Fibroblast of lung (primary cell): ENCODE measurements at regions not wholly inside any gene's neighbourhood (a gene's known extent, or its start where the extent isn't known, plus 50 kb on each side); places are given as distances from the start of the nearest gene placed in this dataset.

Experiments
- DNase-seq, 2 donors: peaks; one replicate each; pipeline versions ENCODE4 v3.0.0 to v3.0.0-alpha.2; 2010; ENCODE audit warnings: low read depth in 2 of 2
- H2AFZ ChIP-seq: 2 replicates; pipeline ENCODE4 v1.5.1; 2012; ENCODE audit warnings: low read length, control low read depth, inconsistent platforms
- H3K27ac ChIP-seq: 2 replicates; pipeline ENCODE4 v1.5.1; 2011; ENCODE audit warnings: low read length, control low read depth; ENCODE audit not compliant: insufficient read depth
- H3K27me3 ChIP-seq: 2 replicates; pipeline ENCODE4 v1.5.1; 2011; ENCODE audit warnings: mild to moderate bottlenecking, low read length; ENCODE audit not compliant: control insufficient read depth, insufficient read depth
- H3K36me3 ChIP-seq: 2 replicates; pipeline ENCODE4 v1.5.1; 2011; ENCODE audit warnings: low read length; ENCODE audit not compliant: control insufficient read depth, insufficient read depth
- H3K4me1 ChIP-seq: 2 replicates; pipeline ENCODE4 v1.5.1; 2011; ENCODE audit warnings: low read length; ENCODE audit not compliant: control insufficient read depth, insufficient read depth; ENCODE audit errors: extremely low read depth
- H3K4me2 ChIP-seq: 2 replicates; pipeline ENCODE4 v1.5.1; 2011; ENCODE audit warnings: low read length, control low read depth; ENCODE audit not compliant: insufficient read depth; ENCODE audit errors: extremely low read depth
- H3K4me3 ChIP-seq, 4 experiments: fragments of 200-600 bp in 1 of 4; sonication (generic) in 1 of 4; replicated peaks in 1 of 4; 2 replicates each; pipeline ENCODE4 v1.5.1; 2011 to 2016; ENCODE audit warnings: low read length in 4 of 4, low read depth in 3 of 4, mild to moderate bottlenecking in 3 of 4, control low read depth in 2 of 4, inconsistent platforms in 1 of 4, mixed read lengths in 1 of 4; ENCODE audit not compliant: insufficient read depth in 1 of 4; ENCODE audit errors: control extremely low read depth in 1 of 4
- H3K79me2 ChIP-seq: 2 replicates; pipeline ENCODE4 v1.5.1; 2012; ENCODE audit warnings: mild to moderate bottlenecking, low read length, inconsistent platforms; ENCODE audit not compliant: control insufficient read depth, insufficient read depth
- H3K9ac ChIP-seq: 2 replicates; pipeline ENCODE4 v1.5.1; 2011; ENCODE audit warnings: mild to moderate bottlenecking, low read length, control low read depth; ENCODE audit not compliant: insufficient read depth
- H3K9me3 ChIP-seq: 2 replicates; pipeline ENCODE4 v1.5.1; 2012; ENCODE audit warnings: low read depth, low read length; ENCODE audit not compliant: control insufficient read depth, insufficient read depth
- H4K20me1 ChIP-seq: 2 replicates; pipeline ENCODE4 v1.5.1; 2011; ENCODE audit warnings: low read length; ENCODE audit not compliant: control insufficient read depth, insufficient read depth; ENCODE audit errors: extremely low read depth
- EZH2 ChIP-seq: IDR thresholded peaks from 2 replicates; pipeline ENCODE4 v1.5.1; 2012; ENCODE audit warnings: low read length, control low read depth, mild to moderate bottlenecking; ENCODE audit errors: missing control alignments
- TF ChIP-seq, protein P1 (sequence below), 2 donors: IDR thresholded peaks in 1 of 2; conservative IDR thresholded peaks in 1 of 2; 1 replicate in 1 of 2; 2 replicates in 1 of 2; pipeline ENCODE4 v1.5.1; 2011 to 2012; ENCODE audit warnings: low read length in 2 of 2, control low read depth in 1 of 2, inconsistent platforms in 1 of 2, low read depth in 1 of 2, mild to moderate bottlenecking in 1 of 2

DNA sequence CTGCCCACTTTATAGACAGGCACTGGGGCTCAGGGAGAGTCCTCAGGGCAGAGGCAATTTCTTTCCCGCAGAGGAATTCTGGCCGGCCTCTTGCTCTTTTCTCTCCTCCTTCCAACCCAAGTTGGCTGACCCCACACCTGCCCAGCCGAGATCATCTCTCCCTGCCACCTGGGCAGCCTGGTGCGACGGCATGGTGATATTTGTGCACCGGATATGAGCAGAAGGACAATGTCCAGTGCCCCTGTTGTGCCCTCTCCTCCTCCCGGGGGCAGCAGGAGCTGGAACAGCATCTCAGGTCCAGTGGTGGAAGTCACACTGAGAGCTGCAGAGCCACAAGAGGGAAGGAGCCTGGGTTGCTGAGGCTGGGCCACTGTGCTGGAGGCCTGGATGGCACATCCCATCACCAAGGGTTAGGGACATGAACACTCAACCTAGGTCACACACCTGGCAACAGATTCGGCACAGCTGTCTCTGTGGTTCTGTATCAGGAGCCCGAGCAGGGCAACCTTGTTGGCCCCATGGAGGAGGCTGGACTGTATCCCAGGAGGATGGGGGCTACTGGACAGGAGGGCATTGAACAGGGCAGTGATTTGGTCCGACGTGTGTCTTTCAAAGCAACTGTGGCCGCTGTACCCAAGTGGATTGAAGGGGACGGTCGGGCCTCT lies 57.7 kb upstream of the DIO3 start:
- TF ChIP-seq, protein P1, sequence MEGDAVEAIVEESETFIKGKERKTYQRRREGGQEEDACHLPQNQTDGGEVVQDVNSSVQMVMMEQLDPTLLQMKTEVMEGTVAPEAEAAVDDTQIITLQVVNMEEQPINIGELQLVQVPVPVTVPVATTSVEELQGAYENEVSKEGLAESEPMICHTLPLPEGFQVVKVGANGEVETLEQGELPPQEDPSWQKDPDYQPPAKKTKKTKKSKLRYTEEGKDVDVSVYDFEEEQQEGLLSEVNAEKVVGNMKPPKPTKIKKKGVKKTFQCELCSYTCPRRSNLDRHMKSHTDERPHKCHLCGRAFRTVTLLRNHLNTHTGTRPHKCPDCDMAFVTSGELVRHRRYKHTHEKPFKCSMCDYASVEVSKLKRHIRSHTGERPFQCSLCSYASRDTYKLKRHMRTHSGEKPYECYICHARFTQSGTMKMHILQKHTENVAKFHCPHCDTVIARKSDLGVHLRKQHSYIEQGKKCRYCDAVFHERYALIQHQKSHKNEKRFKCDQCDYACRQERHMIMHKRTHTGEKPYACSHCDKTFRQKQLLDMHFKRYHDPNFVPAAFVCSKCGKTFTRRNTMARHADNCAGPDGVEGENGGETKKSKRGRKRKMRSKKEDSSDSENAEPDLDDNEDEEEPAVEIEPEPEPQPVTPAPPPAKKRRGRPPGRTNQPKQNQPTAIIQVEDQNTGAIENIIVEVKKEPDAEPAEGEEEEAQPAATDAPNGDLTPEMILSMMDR (conservative IDR thresholded peaks at IDR 0.05 in 1 of 2, IDR thresholded peaks at IDR 0.05 in 1 of 2; ENCODE audit: low read depth in 1 of 2, low read length in 2 of 2), result no peak
- TF ChIP-seq EZH2, result no peak
- no peaks in the 10 kb centered on the region for H3K9me3 ChIP-seq

GRCh38 chr14:101504096-101504948 lies 57.0 kb upstream of the DIO3 start:
- Histone ChIP-seq H2AFZ (no peak overlapping the region), H3K27ac (no peak overlapping the region), H3K27me3 (no peaks in the 10 kb centered on the region), H4K20me1 (no peaks in the 10 kb centered on the region), H3K4me2 (no peak overlapping the region), H3K9ac (no peak overlapping the region), H3K79me2 (no peaks in the 10 kb centered on the region), H3K4me3 (no peak overlapping the region), H3K9me3 (no peaks in the 10 kb centered on the region), H3K36me3 (no peaks in the 10 kb centered on the region), H3K4me1 (no peaks in the 10 kb centered on the region)
- DNase-seq, result no peak
- TF ChIP-seq EZH2, result no peak
- TF ChIP-seq, protein P1 (conservative IDR thresholded peaks at IDR 0.05 in 1 of 2, IDR thresholded peaks at IDR 0.05 in 1 of 2; ENCODE audit: low read depth in 1 of 2, low read length in 2 of 2), result no peak

More for the DNA sequence above, 57.7 kb upstream of the DIO3 start:
- H3K36me3 ChIP-seq, result no peaks in the 10 kb centered on the region
- no peak overlapping the region for H3K9ac ChIP-seq
- no peak overlapping the region for H2AFZ ChIP-seq
- H3K27me3 ChIP-seq, result no peaks in the 10 kb centered on the region
- H3K27ac ChIP-seq, result no peak overlapping the region
- no peaks in the 10 kb centered on the region for H3K79me2 ChIP-seq
- H3K4me2 ChIP-seq, result no peak overlapping the region
- H4K20me1 ChIP-seq, result no peaks in the 10 kb centered on the region
- H3K4me3 ChIP-seq, result no peak overlapping the region
- DNase-seq, result no peak
- H3K4me1 ChIP-seq, result no peaks in the 10 kb centered on the region

DNA sequence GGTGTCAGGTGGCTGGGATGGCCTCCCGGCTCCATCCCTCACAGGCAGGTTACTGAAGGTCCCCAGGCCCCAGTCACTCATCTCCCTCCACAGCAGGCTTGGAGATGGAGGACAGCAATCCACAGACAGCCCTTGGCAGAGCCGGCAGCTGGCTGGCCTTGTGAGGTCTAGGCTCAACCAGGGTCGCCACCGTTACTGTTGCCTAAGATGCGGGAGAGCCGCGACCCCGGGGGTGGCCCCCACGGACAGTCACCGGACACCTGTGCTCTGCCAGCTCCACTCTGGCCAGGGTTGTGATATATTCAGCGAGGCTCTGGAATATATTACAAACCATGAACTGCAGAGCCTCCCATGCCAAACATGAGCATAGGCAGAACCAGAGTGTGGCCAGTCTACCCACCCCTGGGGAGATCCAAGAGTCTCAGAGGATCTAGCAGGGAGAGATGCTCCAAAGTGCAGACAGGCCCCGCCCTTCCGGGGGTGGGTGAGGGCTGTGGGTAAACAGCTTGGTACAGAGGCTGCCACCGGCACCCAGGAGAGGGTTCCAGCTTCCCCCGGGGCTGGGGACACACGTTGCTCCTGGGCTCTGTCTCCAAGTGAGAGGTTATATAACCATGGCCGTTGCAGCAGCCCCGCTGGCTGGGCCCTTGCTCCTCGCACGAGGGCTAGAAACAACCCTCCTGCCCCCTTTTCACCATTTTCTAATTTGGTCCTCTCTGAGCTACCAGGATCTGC lies 55.9 kb upstream of the DIO3 start:
- no peaks in the 10 kb centered on the region for H3K9me3 ChIP-seq
- H3K36me3 ChIP-seq, result no peaks in the 10 kb centered on the region

More for the DNA sequence above, 55.9 kb upstream of the DIO3 start:
- H3K9ac ChIP-seq, result no peak overlapping the region
- no peak for DNase-seq
- TF ChIP-seq, protein P1 (conservative IDR thresholded peaks at IDR 0.05 in 1 of 2, IDR thresholded peaks at IDR 0.05 in 1 of 2; ENCODE audit: low read depth in 1 of 2, low read length in 2 of 2), result no peak
- TF ChIP-seq EZH2, result no peak
- H3K27me3 ChIP-seq, result no peaks in the 10 kb centered on the region
- no peak overlapping the region for H2AFZ ChIP-seq
- H3K4me1 ChIP-seq, result no peaks in the 10 kb centered on the region
- H3K4me2 ChIP-seq, result no peak overlapping the region
- H3K79me2 ChIP-seq, result no peaks in the 10 kb centered on the region
- H3K4me3 ChIP-seq, result no peak overlapping the region
- H3K27ac ChIP-seq, result no peak overlapping the region
- no peaks in the 10 kb centered on the region for H4K20me1 ChIP-seq
